SJCRH30 (cell line): ENCODE measurements at regions not wholly inside any gene's neighbourhood (a gene's known extent, or its start where the extent isn't known, plus 50 kb on each side); places are given as distances from the start of the nearest gene placed in this dataset.

Source experiments
- DNase-seq, 2 experiments: peaks; one replicate each; pipeline ENCODE4 v3.0.0-alpha.2; 2015 to 2020
- H3K27ac ChIP-seq: fragments of 250-450 bp; sonication (Bioruptor Pico); 2 replicates; pipeline ENCODE4 v1.5.1; 2020; ENCODE audit warnings: mild to moderate bottlenecking, moderate library complexity
- H3K27me3 ChIP-seq: fragments of 250-450 bp; sonication (Bioruptor Pico); 2 replicates; pipeline ENCODE4 v1.5.1; 2020; ENCODE audit warnings: mild to moderate bottlenecking, moderate library complexity
- H3K36me3 ChIP-seq: fragments of 250-450 bp; sonication (Bioruptor Pico); 2 replicates; pipeline ENCODE4 v1.5.1; 2020; ENCODE audit warnings: mild to moderate bottlenecking, moderate library complexity
- H3K4me1 ChIP-seq: fragments of 250-450 bp; sonication (Bioruptor Pico); 2 replicates; pipeline ENCODE4 v1.5.1; 2020; ENCODE audit warnings: mild to moderate bottlenecking, moderate library complexity
- H3K4me3 ChIP-seq: fragments of 250-450 bp; sonication (Bioruptor Pico); 2 replicates; pipeline ENCODE4 v1.5.1; 2020; ENCODE audit warnings: mild to moderate bottlenecking, moderate library complexity
- H3K9me3 ChIP-seq: fragments of 250-450 bp; sonication (Bioruptor Pico); replicated peaks from 2 replicates; pipeline ENCODE4 v1.5.1; 2020; ENCODE audit warnings: mild to moderate bottlenecking, moderate library complexity

DNA sequence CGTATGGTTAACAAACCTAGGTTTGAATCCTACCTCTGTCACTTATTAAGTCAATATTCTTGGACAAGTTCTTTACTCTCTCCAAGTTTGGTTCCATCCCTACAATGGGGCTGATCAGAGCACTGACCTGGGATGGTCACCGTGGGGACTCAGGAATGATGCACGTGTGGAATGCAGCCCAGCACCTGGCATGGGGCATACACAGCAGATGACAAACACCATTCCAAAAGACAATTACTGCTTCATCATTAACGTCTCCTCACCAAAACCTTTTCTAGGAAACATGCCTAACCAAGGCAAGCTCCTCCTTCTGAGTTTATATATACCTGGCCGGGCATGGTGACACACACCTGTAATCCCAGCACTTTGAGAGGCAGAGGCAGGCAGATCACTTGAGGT lies 532.9 kb upstream of the ID2 start:
- Histone ChIP-seq H3K4me1 (no peaks in the 10 kb centered on the region), H3K27me3 (0 out of 2 replicates have a peak, but pooled peaks cover 3% of the 10 kb centered on the region), H3K4me3 (no peak overlapping the region), H3K36me3 (no peaks in the 10 kb centered on the region), H3K9me3 (no peaks in the 10 kb centered on the region), H3K27ac (no peak overlapping the region)
- DNase-seq, result no peak

DNA sequence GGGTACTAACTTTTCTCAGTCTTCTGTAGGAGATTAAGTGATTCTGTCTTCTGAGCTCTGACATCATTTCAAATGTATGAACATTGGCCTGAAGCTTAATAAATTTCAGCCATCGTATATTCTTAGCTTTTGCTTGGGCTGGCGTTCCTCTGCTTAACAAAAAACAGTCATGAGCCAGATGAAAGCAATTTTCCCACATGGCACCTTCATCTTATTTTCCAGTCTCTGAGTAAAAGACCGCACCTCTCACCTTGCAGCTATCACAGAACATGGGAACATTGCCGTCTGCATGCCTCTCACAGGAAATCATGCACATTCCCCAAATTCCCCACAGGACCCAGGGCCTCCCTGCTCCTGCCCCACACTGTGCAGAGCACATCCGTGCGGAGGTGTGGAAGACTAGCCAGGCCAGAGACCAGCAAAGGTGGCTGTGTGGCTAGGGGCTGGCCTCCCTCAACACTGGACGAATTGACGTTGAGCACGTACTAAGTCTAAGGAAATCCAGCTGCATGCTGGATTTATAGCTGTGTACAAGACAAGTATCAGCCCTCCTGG lies 531.8 kb upstream of the ID2 start:
- Histone ChIP-seq H3K4me1 (no peaks in the 10 kb centered on the region), H3K9me3 (no peaks in the 10 kb centered on the region), H3K27ac (no peak overlapping the region), H3K36me3 (no peaks in the 10 kb centered on the region), H3K4me3 (no peak overlapping the region), H3K27me3 (no peaks in the 10 kb centered on the region)
- DNase-seq, result no peak

DNA sequence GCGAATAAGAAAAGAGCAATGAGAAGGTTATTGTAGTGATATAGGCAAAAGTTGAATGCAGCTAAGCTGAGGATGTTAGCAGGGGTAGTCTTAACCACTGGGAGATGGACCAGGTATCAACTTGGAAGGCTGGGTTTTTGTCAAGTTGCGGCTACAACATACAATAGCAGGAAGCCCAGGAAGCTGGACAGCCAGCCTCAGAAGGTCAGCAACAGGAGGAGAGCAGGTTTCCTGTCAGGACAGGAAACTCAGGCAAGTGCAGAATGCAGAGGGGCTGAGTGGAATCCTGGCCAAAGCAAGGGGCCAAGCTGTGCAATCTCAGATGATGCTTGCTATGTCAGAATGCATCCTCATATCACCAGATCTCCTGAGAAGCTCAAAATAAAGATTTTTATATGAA lies 530.0 kb upstream of the ID2 start:
- Histone ChIP-seq H3K4me1 (no peaks in the 10 kb centered on the region), H3K27ac (no peak overlapping the region), H3K27me3 (no peaks in the 10 kb centered on the region), H3K9me3 (no peaks in the 10 kb centered on the region), H3K36me3 (no peaks in the 10 kb centered on the region), H3K4me3 (no peak overlapping the region)
- DNase-seq, result no peak

DNA sequence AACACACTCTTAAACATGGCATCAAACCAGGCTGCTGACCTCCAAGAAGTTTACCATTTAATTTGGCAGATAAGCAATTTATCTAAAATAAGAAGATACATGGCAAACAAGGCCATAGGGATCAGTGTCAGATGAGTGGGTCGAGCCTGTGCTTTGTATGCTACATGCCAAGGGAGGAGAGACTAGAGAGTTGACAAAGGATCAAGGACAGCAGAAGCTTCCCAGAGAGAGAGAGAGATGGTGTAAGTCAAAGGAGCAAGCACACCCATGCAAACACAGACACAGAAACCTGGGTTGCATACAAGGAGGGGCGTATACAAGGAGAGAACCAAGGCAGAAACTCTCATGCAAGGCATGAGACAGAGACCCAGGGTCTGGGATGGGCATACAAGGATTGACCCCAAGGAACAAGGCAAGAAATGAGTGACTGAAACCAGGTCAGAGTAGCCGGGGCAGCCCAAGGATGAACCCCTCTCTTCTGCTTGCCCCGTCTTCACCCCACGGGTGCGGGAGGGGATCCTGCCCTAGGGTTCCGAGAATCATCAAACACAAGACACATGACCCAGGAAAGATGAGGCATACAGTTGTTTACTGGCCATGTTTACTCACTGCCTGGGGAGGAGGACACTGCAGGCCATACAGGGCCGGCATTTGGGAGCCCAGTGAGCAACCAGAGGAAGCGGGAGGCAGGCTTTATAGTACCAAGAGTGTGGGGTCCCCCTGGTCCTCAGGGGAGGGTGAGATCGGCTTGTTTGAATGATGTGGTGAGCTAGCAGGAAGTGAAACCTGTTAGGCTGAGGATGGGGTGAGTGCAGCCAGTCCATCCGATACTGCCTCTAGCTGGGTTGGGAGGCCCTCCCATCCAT lies 529.2 kb upstream of the ID2 start:
- no peaks in the 10 kb centered on the region for H3K4me1 ChIP-seq
- H3K27ac ChIP-seq, result no peak overlapping the region
- no peaks in the 10 kb centered on the region for H3K9me3 ChIP-seq
- H3K27me3 ChIP-seq, result no peaks in the 10 kb centered on the region
- no peaks in the 10 kb centered on the region for H3K36me3 ChIP-seq
- no peak for DNase-seq
- no peak overlapping the region for H3K4me3 ChIP-seq

DNA sequence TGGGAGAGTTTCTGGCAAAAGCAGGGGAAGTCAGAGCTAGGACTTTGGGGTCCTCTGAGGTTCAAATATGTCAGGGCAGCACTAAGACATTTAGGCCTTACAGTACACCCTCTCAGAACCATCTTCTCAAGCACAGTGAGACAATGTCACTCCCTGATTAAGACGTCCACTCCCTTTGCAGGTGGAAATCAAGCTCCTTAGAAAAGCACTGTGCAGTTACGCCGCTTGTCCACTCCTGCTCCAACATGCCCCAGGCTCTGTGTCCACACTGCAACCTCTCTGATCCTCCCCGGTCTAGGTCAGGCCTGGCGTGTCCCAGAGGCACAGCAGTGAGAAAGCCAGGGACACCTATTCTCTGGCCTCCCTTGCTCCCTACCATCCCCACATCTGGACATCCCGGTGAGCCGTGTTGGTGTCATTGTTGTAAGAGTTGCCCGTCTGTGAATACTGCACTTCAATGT lies 528.6 kb upstream of the ID2 start:
- Histone ChIP-seq H3K4me3 (no peak overlapping the region), H3K9me3 (no peaks in the 10 kb centered on the region), H3K27me3 (no peaks in the 10 kb centered on the region), H3K27ac (no peak overlapping the region), H3K36me3 (no peaks in the 10 kb centered on the region), H3K4me1 (no peaks in the 10 kb centered on the region)
- DNase-seq, result no peak

DNA sequence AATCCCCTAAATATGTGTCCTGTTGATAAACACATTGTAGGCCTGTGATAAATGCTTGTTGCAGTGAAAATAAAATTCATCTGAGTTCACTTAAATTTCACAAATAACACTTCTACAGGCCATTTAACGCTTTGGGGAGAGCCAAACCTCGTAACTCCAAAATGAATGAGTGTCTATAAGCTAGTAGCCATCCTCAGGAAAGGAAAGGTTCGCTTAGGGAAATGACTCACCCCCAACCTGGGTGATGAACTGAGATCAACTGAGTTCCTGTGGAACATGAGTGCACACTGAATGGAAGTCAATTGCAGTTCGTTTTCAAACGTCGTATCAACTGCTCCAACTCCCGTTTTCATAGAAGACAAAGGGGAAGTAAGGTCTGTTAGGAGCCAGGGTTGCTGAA lies 527.6 kb upstream of the ID2 start:
- no peak for DNase-seq
- no peaks in the 10 kb centered on the region for H3K36me3 ChIP-seq
- no peak overlapping the region for H3K27ac ChIP-seq
- no peak overlapping the region for H3K4me3 ChIP-seq
- H3K9me3 ChIP-seq, result no peaks in the 10 kb centered on the region
- H3K4me1 ChIP-seq, result no peaks in the 10 kb centered on the region
- no peaks in the 10 kb centered on the region for H3K27me3 ChIP-seq

DNA sequence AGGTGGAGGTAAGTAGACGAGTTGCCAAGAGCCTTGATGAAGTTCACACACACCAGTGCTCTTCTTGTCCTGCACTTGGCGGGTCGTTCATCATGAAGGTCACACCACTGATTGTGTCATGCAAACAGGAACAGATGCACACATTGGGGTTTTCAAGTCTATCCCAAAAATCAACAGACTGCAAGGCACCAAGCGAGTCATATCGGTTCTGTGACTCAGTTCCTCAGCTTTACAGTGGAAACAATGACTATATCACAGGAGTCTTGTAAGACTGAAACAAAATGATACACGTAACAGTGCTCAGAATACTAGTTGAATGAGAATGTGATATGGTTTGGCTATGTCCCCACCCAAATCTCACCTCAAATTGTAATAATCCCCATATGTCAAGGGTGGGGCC lies 526.9 kb upstream of the ID2 start:
- H3K36me3 ChIP-seq, result no peaks in the 10 kb centered on the region
- H3K4me1 ChIP-seq, result no peaks in the 10 kb centered on the region
- no peak overlapping the region for H3K4me3 ChIP-seq
- 0 out of 2 replicates have a peak, but pooled peaks cover under 1% of the 10 kb centered on the region for H3K27me3 ChIP-seq
- H3K9me3 ChIP-seq, result no peaks in the 10 kb centered on the region
- DNase-seq, result no peak
- H3K27ac ChIP-seq, result no peak overlapping the region

DNA sequence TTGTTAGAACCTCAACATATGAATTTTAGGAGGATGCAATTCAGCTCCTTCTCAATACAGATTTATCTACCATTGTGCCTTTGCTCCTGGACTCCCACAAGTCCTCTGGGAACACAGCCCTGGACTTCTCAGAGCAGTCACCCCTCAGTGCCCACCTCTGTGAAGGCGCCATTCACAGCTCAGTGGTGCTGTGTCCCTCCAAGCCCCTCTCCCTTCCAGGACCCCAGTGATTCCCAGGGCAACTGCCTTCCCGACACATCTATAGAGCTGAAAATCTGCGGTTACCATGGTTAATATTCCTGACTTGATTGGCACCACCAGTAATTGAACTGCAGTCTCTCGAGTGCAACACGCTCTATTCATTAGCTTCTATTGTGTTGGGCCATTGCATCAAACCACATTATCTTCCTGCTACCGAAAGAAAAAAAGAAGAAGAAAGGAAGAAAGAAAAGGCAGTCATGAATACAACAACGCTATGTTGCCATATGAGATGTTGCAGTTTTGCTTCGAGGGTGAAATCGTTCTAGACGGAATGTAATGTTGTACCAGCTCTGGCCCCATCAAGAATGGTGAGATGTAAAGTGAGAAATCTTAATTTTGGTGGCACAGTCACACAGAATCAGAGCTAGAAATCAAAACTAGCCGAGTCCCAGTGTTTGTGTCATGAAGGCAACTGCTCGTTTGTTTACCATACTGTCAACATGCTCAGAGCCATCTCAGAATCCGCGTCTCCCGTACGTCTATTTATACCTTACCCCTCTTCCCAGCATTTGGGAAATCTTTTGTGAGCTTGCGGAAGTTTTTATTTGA lies 524.0 kb upstream of the ID2 start:
- no peak for DNase-seq

DNA sequence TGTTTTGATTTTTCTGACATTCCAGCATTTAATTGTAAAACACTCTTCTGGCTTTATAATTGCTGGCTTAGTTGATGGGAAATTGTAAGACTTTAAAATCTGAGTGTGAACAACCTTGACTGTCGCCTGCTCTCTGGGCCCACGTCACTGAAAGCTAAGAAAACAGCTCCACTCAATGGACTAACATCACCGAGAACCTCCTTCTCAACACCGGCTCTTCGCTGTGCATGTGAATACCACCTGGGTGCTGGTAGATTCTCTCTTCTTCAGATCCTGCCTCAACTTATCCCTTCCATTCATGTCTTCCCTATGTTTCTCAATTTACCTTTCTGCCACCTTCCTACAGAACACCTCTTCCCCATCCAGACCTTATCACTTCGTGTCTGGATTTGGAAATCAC lies 523.1 kb upstream of the ID2 start:
- DNase-seq, result no peak
- Histone ChIP-seq H3K4me3 (no peak overlapping the region), H3K9me3 (no peaks in the 10 kb centered on the region), H3K4me1 (no peaks in the 10 kb centered on the region), H3K36me3 (no peaks in the 10 kb centered on the region), H3K27me3 (peaks cover 4% of the 10 kb centered on the region; the same call in 1 of the 2 replicates), H3K27ac (no peak overlapping the region)

More for the DNA sequence above, 524.0 kb upstream of the ID2 start:
- Histone ChIP-seq H3K27ac (no peak overlapping the region), H3K4me3 (no peak overlapping the region), H3K27me3 (peaks cover 4% of the 10 kb centered on the region; the same call in 1 of the 2 replicates), H3K4me1 (no peaks in the 10 kb centered on the region), H3K9me3 (no peaks in the 10 kb centered on the region), H3K36me3 (no peaks in the 10 kb centered on the region)

DNA sequence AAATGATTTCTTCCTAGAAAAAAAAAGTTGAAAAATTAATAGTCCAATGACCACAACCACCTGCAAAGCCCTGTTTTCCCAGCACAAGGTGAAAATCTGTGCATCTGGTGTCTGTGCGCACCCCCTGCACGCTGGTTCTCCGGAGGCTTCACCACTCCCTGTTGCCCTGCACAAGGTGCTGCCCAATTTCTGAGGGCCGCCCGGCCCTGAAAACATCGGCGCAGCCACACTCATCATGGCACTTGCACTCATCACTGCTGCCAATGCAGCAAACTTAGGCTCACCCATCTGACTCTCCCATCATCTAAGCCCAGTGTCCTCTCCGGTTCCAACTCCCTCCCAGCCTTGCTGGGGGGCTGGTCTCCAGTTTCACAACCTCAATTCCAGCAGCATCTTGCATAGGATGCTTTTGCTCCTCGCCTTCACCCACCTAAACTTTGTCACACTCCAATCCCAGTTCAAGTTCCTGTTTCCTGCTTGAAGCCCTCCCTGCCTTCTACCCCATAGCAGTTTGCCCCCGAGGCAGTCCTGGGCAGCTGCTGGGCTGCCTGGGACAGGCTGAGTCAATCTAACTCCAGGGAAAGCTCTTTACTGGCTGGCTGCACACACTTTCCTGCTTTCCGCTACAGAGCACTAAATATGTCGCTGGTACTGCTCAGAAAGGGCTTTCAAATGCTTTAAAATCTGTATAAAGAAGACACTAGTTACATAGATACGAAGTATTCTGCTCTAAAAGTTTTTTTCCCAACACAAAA lies 522.5 kb upstream of the ID2 start:
- DNase-seq, result peak in 1 of 2 experiments; percentile 13
- Histone ChIP-seq H3K4me3 (no peak overlapping the region), H3K36me3 (no peaks in the 10 kb centered on the region), H3K9me3 (no peaks in the 10 kb centered on the region), H3K27me3 (peaks cover 4% of the 10 kb centered on the region; the same call in 1 of the 2 replicates), H3K4me1 (no peaks in the 10 kb centered on the region), H3K27ac (no peak overlapping the region)

DNA sequence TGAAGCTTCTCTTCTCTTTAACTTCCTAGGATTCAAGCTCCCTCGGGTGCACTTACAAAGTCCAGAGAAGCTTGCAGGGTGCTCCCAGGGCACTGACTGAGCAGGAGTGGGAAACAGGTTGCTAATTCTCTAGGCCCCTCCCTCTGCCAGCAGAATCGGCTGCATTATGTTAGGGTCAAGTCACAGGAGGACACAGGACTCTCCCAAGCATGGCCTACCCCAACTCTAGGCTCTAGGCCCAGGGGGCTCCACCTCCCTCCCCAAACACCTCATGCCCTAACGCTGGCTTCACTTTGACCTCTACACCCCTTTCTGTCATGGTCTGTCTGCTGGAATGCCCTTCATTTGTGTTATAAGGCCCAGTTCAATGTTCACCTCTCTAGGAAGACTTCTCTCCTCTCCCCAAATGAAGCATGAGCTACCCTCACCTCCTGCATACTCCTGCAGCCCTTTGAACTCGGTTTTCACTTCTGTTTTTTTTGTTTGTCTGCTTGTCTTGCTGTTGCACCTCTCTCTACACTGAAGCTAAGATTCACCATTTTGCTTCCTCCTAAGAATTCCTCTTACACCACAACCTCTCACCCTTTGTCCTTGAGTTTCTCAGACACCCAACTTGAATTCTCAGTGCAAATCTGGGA lies 521.8 kb upstream of the ID2 start:
- no peak for DNase-seq
- Histone ChIP-seq H3K27me3 (peaks cover 4% of the 10 kb centered on the region; the same call in 1 of the 2 replicates), H3K27ac (no peak overlapping the region), H3K4me1 (no peaks in the 10 kb centered on the region), H3K9me3 (no peaks in the 10 kb centered on the region), H3K36me3 (no peaks in the 10 kb centered on the region), H3K4me3 (no peak overlapping the region)

DNA sequence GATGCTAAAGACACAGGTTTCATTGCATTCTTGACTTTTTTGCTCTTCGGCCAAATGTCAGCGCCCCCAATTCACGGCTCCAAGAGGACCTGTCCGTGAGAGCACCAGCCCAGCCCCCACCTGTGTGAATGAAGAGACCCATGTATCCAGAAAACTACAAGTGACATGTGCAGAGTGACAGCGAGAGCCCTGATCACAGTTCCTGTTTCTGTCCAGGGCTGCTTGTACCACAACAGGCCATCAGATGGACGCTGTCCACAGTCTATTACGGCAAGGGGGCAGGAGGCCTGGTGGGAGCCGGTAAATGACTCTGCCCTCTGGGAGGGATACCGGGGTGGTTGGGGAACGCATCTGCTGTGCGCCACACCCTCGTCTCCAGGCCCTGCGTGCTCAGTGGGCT lies 520.9 kb upstream of the ID2 start:
- Histone ChIP-seq H3K27me3 (peaks cover 4% of the 10 kb centered on the region; the same call in 1 of the 2 replicates), H3K36me3 (no peaks in the 10 kb centered on the region), H3K9me3 (no peaks in the 10 kb centered on the region), H3K27ac (no peak overlapping the region), H3K4me1 (no peaks in the 10 kb centered on the region), H3K4me3 (no peak overlapping the region)
- no peak for DNase-seq

DNA sequence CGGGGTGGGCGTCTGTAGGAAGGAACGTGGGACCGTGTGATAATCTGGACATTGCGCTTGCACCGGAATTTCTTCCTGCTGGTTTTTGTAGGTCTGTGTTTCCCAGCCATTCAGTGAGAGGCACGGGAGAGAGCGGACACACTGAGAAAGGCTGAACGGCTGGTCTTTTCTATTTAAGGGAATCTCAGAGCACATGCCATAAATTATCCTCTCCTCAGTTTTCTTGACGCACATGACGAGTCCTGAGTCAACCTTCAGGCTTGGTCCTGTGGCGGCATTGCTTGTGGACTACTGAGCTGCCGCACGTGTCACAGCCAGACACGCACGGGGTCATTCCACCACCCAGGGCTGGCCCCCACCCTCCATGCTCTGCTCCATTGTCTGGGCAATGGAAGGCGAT lies 519.3 kb upstream of the ID2 start:
- peaks cover 4% of the 10 kb centered on the region; the same call in 1 of the 2 replicates for H3K27me3 ChIP-seq
- no peaks in the 10 kb centered on the region for H3K36me3 ChIP-seq
- no peak overlapping the region for H3K4me3 ChIP-seq
- H3K27ac ChIP-seq, result no peak overlapping the region
- no peaks in the 10 kb centered on the region for H3K9me3 ChIP-seq
- DNase-seq, result no peak
- no peaks in the 10 kb centered on the region for H3K4me1 ChIP-seq

DNA sequence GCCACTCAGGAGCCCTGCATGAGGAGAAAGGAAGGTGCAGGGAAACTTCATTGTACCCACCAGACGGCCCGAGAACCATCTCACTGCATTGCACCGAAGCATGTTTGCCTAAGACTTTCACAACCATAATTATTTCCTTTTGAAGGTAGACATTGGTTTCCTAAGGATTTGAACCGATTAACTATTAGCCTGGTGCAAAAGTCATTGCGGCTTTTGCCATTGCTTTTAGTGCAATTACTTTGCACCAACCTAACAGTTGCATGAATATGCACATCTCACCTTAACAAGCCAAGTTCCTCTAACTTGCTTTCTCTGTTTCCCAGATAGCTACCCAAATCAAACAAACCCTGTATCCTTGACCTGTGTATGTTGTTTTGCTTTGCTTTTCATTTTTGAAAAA lies 516.3 kb upstream of the ID2 start:
- H3K4me3 ChIP-seq, result no peak overlapping the region
- H3K36me3 ChIP-seq, result no peaks in the 10 kb centered on the region
- no peaks in the 10 kb centered on the region for H3K9me3 ChIP-seq
- DNase-seq, result no peak
- H3K27ac ChIP-seq, result no peak overlapping the region
- no peaks in the 10 kb centered on the region for H3K27me3 ChIP-seq
- no peaks in the 10 kb centered on the region for H3K4me1 ChIP-seq
